GM23338 (cell line): ENCODE measurements at regions not wholly inside any gene's neighbourhood (a gene's known extent, or its start where the extent isn't known, plus 50 kb on each side); places are given as distances from the start of the nearest gene placed in this dataset.

ENCODE experiments used
- CREB1 ChIP-seq: fragments of 250-450 bp; sonication (Bioruptor Pico); IDR thresholded peaks from 2 replicates; pipeline ENCODE4 v1.5.0; 2020; ENCODE audit warnings: low read depth, mild to moderate bottlenecking, moderate library complexity
- EZH2 ChIP-seq: fragments of 200-600 bp; sonication (generic); IDR thresholded peaks from one replicate; pipeline ENCODE4 v1.8.0; 2017; ENCODE audit warnings: antibody characterized with exemption, mild to moderate bottlenecking, low read depth; ENCODE audit not compliant: unreplicated experiment
- POLR2AphosphoS5 ChIP-seq: IDR thresholded peaks from 2 replicates; pipeline ENCODE4 v1.6.1; 2016; ENCODE audit warnings: antibody characterized with exemption, low read depth
- TF ChIP-seq, protein P1 (sequence below), 2 experiments: fragments of 200-600 bp in 1 of 2; sonication (generic) in 1 of 2; conservative IDR thresholded peaks; 2 replicates each; pipeline versions ENCODE4 v1.5.1 to v1.6.1; 2016 to 2017; ENCODE audit warnings: antibody characterized with exemption in 2 of 2, low read depth in 2 of 2, mild to moderate bottlenecking in 2 of 2, moderate library complexity in 1 of 2
- TF ChIP-seq, protein P2 (sequence below): fragments of 250-450 bp; sonication (Bioruptor Pico); IDR thresholded peaks from 2 replicates; pipeline ENCODE4 v1.5.0; 2020; ENCODE audit warnings: mild to moderate bottlenecking, moderate library complexity

DNA sequence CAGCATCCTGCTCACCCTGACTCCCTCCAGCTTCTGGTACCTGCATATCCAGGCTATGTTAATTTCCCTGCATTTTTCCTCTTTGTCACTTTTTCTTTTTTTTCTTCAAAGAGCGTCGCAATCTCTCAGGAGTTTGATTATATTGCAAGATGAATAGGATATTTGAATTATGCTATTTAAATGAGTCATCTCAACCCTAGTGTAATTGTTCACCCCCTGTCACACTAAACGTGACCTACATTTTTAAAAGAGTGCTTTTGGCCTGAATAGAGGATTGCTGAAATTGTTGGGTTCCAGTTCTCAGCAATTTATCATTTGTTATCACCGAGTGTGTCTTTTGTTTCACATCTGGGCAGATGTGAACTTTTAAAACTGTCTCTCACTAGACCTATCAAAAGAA, 294.7 kb downstream of the SOX2 start:
- TF ChIP-seq, protein P1, sequence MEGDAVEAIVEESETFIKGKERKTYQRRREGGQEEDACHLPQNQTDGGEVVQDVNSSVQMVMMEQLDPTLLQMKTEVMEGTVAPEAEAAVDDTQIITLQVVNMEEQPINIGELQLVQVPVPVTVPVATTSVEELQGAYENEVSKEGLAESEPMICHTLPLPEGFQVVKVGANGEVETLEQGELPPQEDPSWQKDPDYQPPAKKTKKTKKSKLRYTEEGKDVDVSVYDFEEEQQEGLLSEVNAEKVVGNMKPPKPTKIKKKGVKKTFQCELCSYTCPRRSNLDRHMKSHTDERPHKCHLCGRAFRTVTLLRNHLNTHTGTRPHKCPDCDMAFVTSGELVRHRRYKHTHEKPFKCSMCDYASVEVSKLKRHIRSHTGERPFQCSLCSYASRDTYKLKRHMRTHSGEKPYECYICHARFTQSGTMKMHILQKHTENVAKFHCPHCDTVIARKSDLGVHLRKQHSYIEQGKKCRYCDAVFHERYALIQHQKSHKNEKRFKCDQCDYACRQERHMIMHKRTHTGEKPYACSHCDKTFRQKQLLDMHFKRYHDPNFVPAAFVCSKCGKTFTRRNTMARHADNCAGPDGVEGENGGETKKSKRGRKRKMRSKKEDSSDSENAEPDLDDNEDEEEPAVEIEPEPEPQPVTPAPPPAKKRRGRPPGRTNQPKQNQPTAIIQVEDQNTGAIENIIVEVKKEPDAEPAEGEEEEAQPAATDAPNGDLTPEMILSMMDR (conservative IDR thresholded peaks at IDR 0.05; ENCODE audit: low read depth in 2 of 2) = no peak
- TF ChIP-seq EZH2 (no peak), POLR2AphosphoS5 (no peak), CREB1 (no peak)
- TF ChIP-seq, protein P2, sequence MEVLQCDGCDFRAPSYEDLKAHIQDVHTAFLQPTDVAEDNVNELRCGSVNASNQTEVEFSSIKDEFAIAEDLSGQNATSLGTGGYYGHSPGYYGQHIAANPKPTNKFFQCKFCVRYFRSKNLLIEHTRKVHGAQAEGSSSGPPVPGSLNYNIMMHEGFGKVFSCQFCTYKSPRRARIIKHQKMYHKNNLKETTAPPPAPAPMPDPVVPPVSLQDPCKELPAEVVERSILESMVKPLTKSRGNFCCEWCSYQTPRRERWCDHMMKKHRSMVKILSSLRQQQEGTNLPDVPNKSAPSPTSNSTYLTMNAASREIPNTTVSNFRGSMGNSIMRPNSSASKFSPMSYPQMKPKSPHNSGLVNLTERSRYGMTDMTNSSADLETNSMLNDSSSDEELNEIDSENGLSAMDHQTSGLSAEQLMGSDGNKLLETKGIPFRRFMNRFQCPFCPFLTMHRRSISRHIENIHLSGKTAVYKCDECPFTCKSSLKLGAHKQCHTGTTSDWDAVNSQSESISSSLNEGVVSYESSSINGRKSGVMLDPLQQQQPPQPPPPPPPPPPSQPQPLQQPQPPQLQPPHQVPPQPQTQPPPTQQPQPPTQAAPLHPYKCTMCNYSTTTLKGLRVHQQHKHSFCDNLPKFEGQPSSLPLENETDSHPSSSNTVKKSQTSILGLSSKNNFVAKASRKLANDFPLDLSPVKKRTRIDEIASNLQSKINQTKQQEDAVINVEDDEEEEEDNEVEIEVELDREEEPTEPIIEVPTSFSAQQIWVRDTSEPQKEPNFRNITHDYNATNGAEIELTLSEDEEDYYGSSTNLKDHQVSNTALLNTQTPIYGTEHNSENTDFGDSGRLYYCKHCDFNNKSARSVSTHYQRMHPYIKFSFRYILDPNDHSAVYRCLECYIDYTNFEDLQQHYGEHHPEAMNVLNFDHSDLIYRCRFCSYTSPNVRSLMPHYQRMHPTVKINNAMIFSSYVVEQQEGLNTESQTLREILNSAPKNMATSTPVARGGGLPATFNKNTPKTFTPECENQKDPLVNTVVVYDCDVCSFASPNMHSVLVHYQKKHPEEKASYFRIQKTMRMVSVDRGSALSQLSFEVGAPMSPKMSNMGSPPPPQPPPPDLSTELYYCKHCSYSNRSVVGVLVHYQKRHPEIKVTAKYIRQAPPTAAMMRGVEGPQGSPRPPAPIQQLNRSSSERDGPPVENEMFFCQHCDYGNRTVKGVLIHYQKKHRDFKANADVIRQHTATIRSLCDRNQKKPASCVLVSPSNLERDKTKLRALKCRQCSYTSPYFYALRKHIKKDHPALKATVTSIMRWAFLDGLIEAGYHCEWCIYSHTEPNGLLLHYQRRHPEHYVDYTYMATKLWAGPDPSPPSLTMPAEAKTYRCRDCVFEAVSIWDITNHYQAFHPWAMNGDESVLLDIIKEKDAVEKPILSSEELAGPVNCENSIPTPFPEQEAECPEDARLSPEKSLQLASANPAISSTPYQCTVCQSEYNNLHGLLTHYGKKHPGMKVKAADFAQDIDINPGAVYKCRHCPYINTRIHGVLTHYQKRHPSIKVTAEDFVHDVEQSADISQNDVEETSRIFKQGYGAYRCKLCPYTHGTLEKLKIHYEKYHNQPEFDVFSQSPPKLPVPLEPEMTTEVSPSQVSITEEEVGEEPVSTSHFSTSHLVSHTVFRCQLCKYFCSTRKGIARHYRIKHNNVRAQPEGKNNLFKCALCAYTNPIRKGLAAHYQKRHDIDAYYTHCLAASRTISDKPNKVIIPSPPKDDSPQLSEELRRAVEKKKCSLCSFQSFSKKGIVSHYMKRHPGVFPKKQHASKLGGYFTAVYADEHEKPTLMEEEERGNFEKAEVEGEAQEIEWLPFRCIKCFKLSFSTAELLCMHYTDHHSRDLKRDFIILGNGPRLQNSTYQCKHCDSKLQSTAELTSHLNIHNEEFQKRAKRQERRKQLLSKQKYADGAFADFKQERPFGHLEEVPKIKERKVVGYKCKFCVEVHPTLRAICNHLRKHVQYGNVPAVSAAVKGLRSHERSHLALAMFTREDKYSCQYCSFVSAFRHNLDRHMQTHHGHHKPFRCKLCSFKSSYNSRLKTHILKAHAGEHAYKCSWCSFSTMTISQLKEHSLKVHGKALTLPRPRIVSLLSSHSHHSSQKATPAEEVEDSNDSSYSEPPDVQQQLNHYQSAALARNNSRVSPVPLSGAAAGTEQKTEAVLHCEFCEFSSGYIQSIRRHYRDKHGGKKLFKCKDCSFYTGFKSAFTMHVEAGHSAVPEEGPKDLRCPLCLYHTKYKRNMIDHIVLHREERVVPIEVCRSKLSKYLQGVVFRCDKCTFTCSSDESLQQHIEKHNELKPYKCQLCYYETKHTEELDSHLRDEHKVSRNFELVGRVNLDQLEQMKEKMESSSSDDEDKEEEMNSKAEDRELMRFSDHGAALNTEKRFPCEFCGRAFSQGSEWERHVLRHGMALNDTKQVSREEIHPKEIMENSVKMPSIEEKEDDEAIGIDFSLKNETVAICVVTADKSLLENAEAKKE (CRISPR knock-in tag) = no peak
